CD4-positive, alpha-beta memory T cell (primary cell): ENCODE measurements at regions not wholly inside any gene's neighbourhood (a gene's known extent, or its start where the extent isn't known, plus 50 kb on each side); places are given as distances from the start of the nearest gene placed in this dataset.

Experiments used
- CTCF ChIA-PET: fragments of 350-600 bp; sonication (Branson Sonifier 250); formaldehyde crosslinking; loops from one replicate; lab custom pipeline; 2021; ENCODE audit warnings: inconsistent platforms; ENCODE audit not compliant: partially characterized antibody; lab: Charles Lee
- POLR2A ChIA-PET: fragments of 350-600 bp; sonication (Branson Sonifier 250); formaldehyde crosslinking; loops from one replicate; lab custom pipeline; 2021; ENCODE audit not compliant: partially characterized antibody; lab: Charles Lee
- DNase-seq, 5 donors: peaks; one replicate each; pipeline versions ENCODE4 v3.0.0 to v3.0.0-alpha.2; 2020 to 2022; ENCODE audit warnings: mixed read lengths in 1 of 5
- H3K27ac ChIP-seq: one replicate; pipeline ENCODE4 v1.7.0; 2013; ENCODE audit warnings: low read depth, low read length
- H3K27me3 ChIP-seq: 2 replicates; pipeline ENCODE4 v1.7.0; 2013; ENCODE audit warnings: mild to moderate bottlenecking, low read length, moderate library complexity; ENCODE audit not compliant: insufficient read depth
- H3K36me3 ChIP-seq: 2 replicates; pipeline ENCODE4 v1.7.0; 2013; ENCODE audit warnings: mild to moderate bottlenecking, low read length, moderate library complexity; ENCODE audit not compliant: insufficient read depth
- H3K4me1 ChIP-seq: 2 replicates; pipeline ENCODE4 v1.7.0; 2013; ENCODE audit warnings: mild to moderate bottlenecking, low read length, moderate library complexity; ENCODE audit not compliant: insufficient read depth
- H3K4me3 ChIP-seq, 2 donors: one replicate each; pipeline ENCODE4 v1.7.0; 2013; ENCODE audit warnings: low read length in 2 of 2, mild to moderate bottlenecking in 1 of 2
- H3K9me3 ChIP-seq, 2 donors: one replicate each; pipeline ENCODE4 v1.7.0; 2013; ENCODE audit warnings: low read length in 2 of 2, control low read depth in 1 of 2; ENCODE audit not compliant: control insufficient read depth in 1 of 2
- H3K27ac Mint-ChIP-seq, 7 donors: one replicate each; pipeline ENCODE4 v1.8.0; 2020 to 2021; ENCODE audit warnings: mixed read lengths in 7 of 7, mild to moderate bottlenecking in 6 of 7, inconsistent platforms in 3 of 7, moderate library complexity in 3 of 7
- H3K27me3 Mint-ChIP-seq, 2 donors: one replicate each; pipeline ENCODE4 v1.8.0; 2020 to 2021; ENCODE audit warnings: mixed read lengths in 2 of 2
- H3K36me3 Mint-ChIP-seq, 2 donors: one replicate each; pipeline ENCODE4 v1.8.0; 2020 to 2021; ENCODE audit warnings: mixed read lengths in 2 of 2, inconsistent platforms in 1 of 2, mild to moderate bottlenecking in 1 of 2
- H3K4me1 Mint-ChIP-seq, 4 donors: one replicate each; pipeline ENCODE4 v1.8.0; 2020 to 2021; ENCODE audit warnings: mixed read lengths in 4 of 4, mild to moderate bottlenecking in 1 of 4
- H3K4me3 Mint-ChIP-seq, 8 donors: one replicate each; pipeline ENCODE4 v1.8.0; 2020 to 2021; ENCODE audit warnings: mixed read lengths in 8 of 8, mild to moderate bottlenecking in 7 of 8, moderate library complexity in 6 of 8, inconsistent platforms in 3 of 8
- H3K9me3 Mint-ChIP-seq, 8 donors: one replicate each; pipeline ENCODE4 v1.8.0; 2020 to 2021; ENCODE audit warnings: mixed read lengths in 8 of 8, mild to moderate bottlenecking in 5 of 8, inconsistent platforms in 3 of 8, moderate library complexity in 1 of 8
- intact Hi-C: fragments of 100-400 bp; cut with micrococcal nuclease; formaldehyde crosslinking; loops from one replicate; pipeline ENCODE4 v1.15.1; 2023

DNA sequence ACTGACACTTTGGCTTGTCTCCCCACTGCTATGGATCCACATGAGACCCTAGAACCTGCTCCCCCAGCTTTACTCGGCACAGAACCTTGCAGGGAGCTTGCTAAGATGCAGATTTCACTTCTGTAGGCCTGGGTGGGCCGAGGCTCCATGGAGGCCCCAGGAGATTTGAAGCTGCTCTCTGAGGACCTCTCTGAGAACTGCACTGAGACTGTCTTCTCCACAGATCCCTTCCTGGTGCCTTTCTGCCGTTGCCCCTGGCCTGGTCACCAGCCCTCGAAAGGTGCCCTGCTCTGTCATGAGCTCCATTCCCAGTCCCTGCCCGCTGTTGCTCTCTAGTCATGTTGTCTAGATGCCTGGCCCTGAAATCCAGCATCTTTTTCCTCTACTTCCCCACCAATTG, 588.4 kb downstream of the AJAP1 start:
- Mint-ChIP-seq H3K4me3 (no peak overlapping the region), H3K36me3 (no peaks in the 10 kb centered on the region), H3K4me1 (no peaks in the 10 kb centered on the region), H3K9me3 (peaks cover 0 to 2% (median 0%) of the 10 kb centered on the region in 8 donors), H3K27ac (no peak overlapping the region), H3K27me3 (peaks cover 2 to 7% of the 10 kb centered on the region in 2 donors)
- ChIA-PET CTCF (interaction anchor here (1.1 kb wide), 1 partner anchor 14 kb away, joined by 4 read pairs; no protein-coding TSS in a partner anchor), POLR2A (no interaction called here)
- no peaks in the 10 kb centered on the region for H3K27me3 ChIP-seq
- no peak overlapping the region for H3K4me3 ChIP-seq
- intact Hi-C loops, result no loop called here
- no peak for DNase-seq
- H3K9me3 ChIP-seq, result no peaks in the 10 kb centered on the region
- no peaks in the 10 kb centered on the region for H3K4me1 ChIP-seq
- no peak overlapping the region for H3K27ac ChIP-seq
- no peaks in the 10 kb centered on the region for H3K36me3 ChIP-seq

DNA sequence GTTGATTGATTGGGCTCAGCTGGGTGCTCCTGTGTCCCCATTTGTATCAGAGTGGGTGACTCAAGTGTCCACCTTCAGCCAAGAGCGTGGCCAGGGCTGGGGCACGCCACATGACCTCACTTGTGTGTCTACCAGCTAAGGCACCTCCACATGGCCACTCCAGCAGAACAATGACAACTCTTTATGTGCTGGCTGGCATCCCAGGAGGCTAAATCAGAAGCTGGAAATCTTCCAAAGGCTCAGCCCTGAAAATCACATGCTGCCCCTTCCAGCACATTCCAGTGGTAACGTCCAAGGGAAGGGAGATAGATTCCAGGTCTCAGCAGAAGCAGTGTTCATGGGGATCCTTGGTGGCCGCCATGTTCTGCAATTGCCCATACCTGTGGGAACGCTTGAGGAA, 585.5 kb downstream of the AJAP1 start:
- no peak overlapping the region for H3K27ac ChIP-seq
- intact Hi-C loops, result no loop called here
- Mint-ChIP-seq H3K27me3 (peaks cover 0 to 5% of the 10 kb centered on the region in 2 donors), H3K36me3 (no peaks in the 10 kb centered on the region), H3K4me1 (peaks cover 0 to 3% (median 0%) of the 10 kb centered on the region in 4 donors), H3K4me3 (no peak overlapping the region), H3K27ac (no peak overlapping the region), H3K9me3 (peaks cover 0 to 2% (median 0%) of the 10 kb centered on the region in 8 donors)
- DNase-seq, result no peak
- no peak overlapping the region for H3K4me3 ChIP-seq
- H3K4me1 ChIP-seq, result no peaks in the 10 kb centered on the region
- no peaks in the 10 kb centered on the region for H3K27me3 ChIP-seq
- H3K36me3 ChIP-seq, result no peaks in the 10 kb centered on the region
- H3K9me3 ChIP-seq, result no peaks in the 10 kb centered on the region
- ChIA-PET CTCF (no interaction called here), POLR2A (no interaction called here)

DNA sequence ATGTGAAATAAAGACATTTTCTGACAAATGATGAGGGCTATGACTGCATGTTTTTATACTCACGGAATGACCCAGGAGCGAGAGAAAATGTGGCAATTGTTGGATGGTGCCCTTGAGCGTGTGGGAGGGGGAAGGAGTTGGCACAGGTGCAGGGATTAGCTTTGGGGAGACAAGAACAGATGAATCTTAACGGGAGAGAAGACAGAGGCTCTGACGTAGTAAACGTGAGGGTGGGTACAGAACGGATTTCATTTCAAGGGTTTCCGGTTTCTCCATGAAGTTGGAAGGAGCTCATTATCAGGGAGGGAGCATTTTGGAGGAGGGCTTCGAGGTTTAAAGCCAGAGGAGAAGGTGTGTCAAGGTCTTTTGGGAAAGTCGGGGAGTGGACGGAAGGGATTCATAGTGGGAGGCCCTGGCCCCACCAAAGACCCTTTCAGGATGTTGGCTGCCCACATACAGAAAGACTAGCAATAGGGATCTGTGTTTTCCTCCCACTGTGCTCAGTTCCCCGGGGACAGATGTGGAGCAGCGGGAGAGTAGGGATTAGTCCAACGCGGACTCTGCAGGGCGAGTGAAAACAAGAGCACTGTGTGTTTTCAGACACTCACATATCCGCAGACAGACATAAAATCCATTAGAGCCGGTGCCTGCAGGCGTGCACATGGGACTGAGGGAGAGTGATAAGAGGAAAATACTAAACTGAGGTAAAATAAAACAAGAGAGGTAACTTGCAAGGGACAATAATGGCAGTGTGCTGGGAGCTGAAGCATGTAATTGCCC, 584.1 kb downstream of the AJAP1 start:
- no peak overlapping the region for H3K27ac ChIP-seq
- intact Hi-C loops, result no loop called here
- CTCF ChIA-PET, result no interaction called here
- H3K27me3 ChIP-seq, result no peaks in the 10 kb centered on the region
- no peak for DNase-seq
- no peaks in the 10 kb centered on the region for H3K36me3 ChIP-seq
- POLR2A ChIA-PET, result no interaction called here
- peaks cover 0 to 10% (median 5%) of the 10 kb centered on the region in 8 donors for H3K9me3 Mint-ChIP-seq
- H3K9me3 ChIP-seq, result no peaks in the 10 kb centered on the region
- H3K27ac Mint-ChIP-seq, result no peak overlapping the region
- H3K4me1 Mint-ChIP-seq, result peaks cover 0 to 3% (median 0%) of the 10 kb centered on the region in 4 donors
- no peak overlapping the region for H3K4me3 ChIP-seq
- no peaks in the 10 kb centered on the region for H3K4me1 ChIP-seq
- peaks cover 4% of the 10 kb centered on the region in 2 donors for H3K27me3 Mint-ChIP-seq
- H3K4me3 Mint-ChIP-seq, result no peak overlapping the region
- H3K36me3 Mint-ChIP-seq, result no peaks in the 10 kb centered on the region

DNA sequence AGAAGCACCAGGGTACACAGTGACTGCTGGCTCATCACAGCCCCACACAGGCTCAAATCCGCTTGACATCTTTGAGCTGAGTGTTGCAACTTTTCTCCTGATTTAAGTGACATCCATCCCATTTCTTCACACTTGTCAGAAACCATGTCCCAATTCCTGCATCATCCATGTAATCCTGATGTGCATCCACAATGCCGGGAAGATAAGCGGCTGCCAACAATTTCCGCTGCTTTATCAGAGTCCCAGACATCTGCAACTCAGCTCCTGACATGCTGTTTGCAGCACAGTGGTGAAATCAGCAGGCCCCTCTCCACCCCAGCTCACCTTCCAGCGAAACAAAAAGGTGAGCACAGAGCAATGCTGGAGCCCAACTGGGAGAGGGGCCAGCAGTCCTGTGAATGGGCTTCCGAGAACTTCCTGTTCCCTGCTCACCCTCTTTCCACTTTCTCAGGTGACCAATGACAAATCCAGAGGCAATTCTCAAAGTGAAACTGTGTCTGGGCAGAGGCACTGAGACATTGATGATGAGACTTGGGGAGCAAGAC, 581.0 kb downstream of the AJAP1 start:
- peaks cover 0 to 4% of the 10 kb centered on the region in 2 donors for H3K9me3 ChIP-seq
- H3K4me1 ChIP-seq, result no peaks in the 10 kb centered on the region
- H3K9me3 Mint-ChIP-seq, result peaks cover 0 to 20% (median 14%) of the 10 kb centered on the region in 8 donors
- H3K27ac ChIP-seq, result no peak overlapping the region
- intact Hi-C loops, result no loop called here
- ChIA-PET CTCF (no interaction called here), POLR2A (no interaction called here)
- no peaks in the 10 kb centered on the region for H3K36me3 ChIP-seq
- no peak overlapping the region for H3K4me3 Mint-ChIP-seq
- peaks cover 0 to 3% (median 0%) of the 10 kb centered on the region in 4 donors for H3K4me1 Mint-ChIP-seq
- no peak overlapping the region for H3K27ac Mint-ChIP-seq
- H3K4me3 ChIP-seq, result no peak overlapping the region
- H3K27me3 Mint-ChIP-seq, result peaks cover 4% of the 10 kb centered on the region in 2 donors
- no peak for DNase-seq
- no peaks in the 10 kb centered on the region for H3K27me3 ChIP-seq
- no peaks in the 10 kb centered on the region for H3K36me3 Mint-ChIP-seq

DNA sequence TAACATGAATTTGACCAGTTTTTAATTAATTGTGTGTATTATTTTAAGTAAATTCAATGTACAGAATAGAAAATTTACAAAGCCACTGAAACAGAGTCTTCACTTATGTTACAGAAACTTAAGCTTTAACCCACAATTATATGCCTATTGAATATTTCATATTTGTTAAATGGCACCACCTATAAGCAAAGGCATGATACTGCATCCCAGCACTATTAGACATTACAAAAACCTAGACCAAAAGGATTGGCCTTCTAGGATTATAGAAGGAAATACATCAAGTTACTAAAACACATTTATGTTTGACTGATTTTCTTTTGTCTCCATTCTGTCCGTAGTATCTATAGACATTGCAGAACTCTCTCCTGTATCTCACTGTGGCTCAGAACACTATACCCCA, 578.1 kb downstream of the AJAP1 start:
- ChIA-PET CTCF (no interaction called here), POLR2A (no interaction called here)
- intact Hi-C loops, result no loop called here
- H3K27me3 ChIP-seq, result no peaks in the 10 kb centered on the region
- H3K27ac Mint-ChIP-seq, result no peak overlapping the region
- no peaks in the 10 kb centered on the region for H3K4me1 ChIP-seq
- H3K4me1 Mint-ChIP-seq, result peaks cover 0 to 3% (median 0%) of the 10 kb centered on the region in 4 donors
- H3K36me3 ChIP-seq, result no peaks in the 10 kb centered on the region
- no peaks in the 10 kb centered on the region for H3K36me3 Mint-ChIP-seq
- H3K9me3 Mint-ChIP-seq, result peaks cover 0 to 20% (median 14%) of the 10 kb centered on the region in 8 donors
- no peak for DNase-seq
- H3K4me3 ChIP-seq, result no peak overlapping the region
- H3K27me3 Mint-ChIP-seq, result peaks cover 10 to 13% of the 10 kb centered on the region in 2 donors
- H3K9me3 ChIP-seq, result peaks cover 0 to 4% of the 10 kb centered on the region in 2 donors
- no peak overlapping the region for H3K4me3 Mint-ChIP-seq
- no peak overlapping the region for H3K27ac ChIP-seq

DNA sequence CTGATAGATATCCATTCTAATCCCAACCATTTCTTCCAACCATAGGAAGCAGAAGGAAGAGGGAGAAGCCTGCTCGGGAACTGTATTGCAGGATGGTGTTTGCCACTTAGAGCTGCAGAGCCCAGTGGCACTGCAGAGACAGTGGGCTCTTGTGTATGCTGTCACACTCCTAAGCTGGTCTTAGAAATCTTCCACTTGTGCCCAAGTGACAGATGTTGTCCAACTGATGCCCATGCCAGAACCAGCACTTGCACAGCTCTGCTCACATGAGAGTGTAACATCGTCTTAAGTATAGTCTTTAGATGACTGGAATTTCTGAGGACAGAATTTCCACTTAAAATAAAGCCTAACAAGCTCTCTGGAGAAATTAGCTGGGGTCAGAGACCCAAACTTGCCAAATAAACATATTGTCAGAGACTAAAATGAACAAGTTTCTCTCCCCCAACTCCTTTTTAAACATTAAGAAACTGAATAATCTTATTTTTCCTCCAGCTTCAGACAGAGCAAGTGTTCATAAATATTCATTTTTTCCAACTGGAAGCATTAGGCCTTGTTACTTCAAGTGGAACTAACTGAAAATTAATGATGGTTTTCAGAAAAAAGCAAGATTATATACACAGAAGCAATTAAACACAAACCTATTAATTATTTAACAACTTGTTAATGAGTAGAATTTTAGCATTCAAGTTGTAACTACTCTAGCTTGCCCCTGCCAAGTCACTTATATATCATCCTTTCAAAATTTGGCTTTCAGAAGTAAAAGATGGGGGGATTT, 577.3 kb downstream of the AJAP1 start:
- no peaks in the 10 kb centered on the region for H3K36me3 Mint-ChIP-seq
- CTCF ChIA-PET, result no interaction called here
- Histone ChIP-seq H3K36me3 (no peaks in the 10 kb centered on the region), H3K4me3 (no peak overlapping the region), H3K9me3 (peaks cover 0 to 4% of the 10 kb centered on the region in 2 donors), H3K27me3 (no peaks in the 10 kb centered on the region), H3K27ac (no peak overlapping the region), H3K4me1 (no peaks in the 10 kb centered on the region)
- H3K27me3 Mint-ChIP-seq, result peaks cover 10 to 13% of the 10 kb centered on the region in 2 donors
- POLR2A ChIA-PET, result no interaction called here
- H3K9me3 Mint-ChIP-seq, result peaks cover 0 to 20% (median 14%) of the 10 kb centered on the region in 8 donors
- intact Hi-C loops, result no loop called here
- no peak overlapping the region for H3K4me3 Mint-ChIP-seq
- peaks cover 0 to 3% (median 0%) of the 10 kb centered on the region in 4 donors for H3K4me1 Mint-ChIP-seq
- H3K27ac Mint-ChIP-seq, result no peak overlapping the region
- DNase-seq, result no peak

DNA sequence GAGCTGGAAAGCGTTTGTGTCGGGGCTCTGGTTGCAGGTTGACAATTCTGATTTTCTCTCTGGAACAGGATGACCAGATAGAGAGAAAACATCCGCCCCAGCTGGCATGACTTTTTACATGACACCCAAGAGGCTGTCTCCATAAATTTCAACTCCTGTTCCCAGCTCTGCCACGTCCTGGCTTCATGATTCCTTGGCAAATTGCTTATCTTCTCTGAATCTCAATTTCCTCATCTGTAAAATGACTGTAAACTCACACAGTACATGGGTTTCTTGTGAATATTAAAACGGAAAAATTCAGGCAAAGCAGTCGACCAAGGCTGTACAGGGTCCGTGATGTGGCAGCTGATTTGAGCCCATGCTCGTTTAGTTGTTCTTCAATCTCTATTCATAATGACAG, 572.7 kb downstream of the AJAP1 start:
- ChIA-PET POLR2A (no interaction called here), CTCF (no interaction called here)
- no peak overlapping the region for H3K4me3 Mint-ChIP-seq
- peaks cover 6 to 22% of the 10 kb centered on the region in 2 donors for H3K27me3 Mint-ChIP-seq
- H3K27ac Mint-ChIP-seq, result no peak overlapping the region
- peaks cover 0 to 4% (median 0%) of the 10 kb centered on the region in 4 donors for H3K4me1 Mint-ChIP-seq
- Histone ChIP-seq H3K27me3 (no peaks in the 10 kb centered on the region), H3K4me3 (no peak overlapping the region), H3K36me3 (no peaks in the 10 kb centered on the region), H3K9me3 (no peaks in the 10 kb centered on the region), H3K27ac (no peak overlapping the region), H3K4me1 (no peaks in the 10 kb centered on the region)
- no peaks in the 10 kb centered on the region for H3K36me3 Mint-ChIP-seq
- intact Hi-C loops, result no loop called here
- DNase-seq, result no peak
- peaks cover 0 to 1% (median 0%) of the 10 kb centered on the region in 8 donors for H3K9me3 Mint-ChIP-seq
